ENCODE measurements at regions not wholly inside any gene's neighbourhood (a gene's known extent, or its start where the extent isn't known, plus 50 kb on each side); places are given as distances from the start of the nearest gene placed in this dataset.

GRCh38 chr14:62364161-62364560 is 601.9 kb downstream of the SNAPC1 start (continued):
- TF ChIP-seq E2F1 (CRISPR knock-in tag; IDR thresholded peaks at IDR 0.05) (no peak), ARID1B (IDR thresholded peaks at IDR 0.05) (no peak), U2AF2 (optimal IDR thresholded peaks at IDR 0.05; ENCODE audit: low read depth, low read length) (no peak)

GRCh38 chr14:62364800-62365280 is 602.6 kb downstream of the SNAPC1 start:
- Histone ChIP-seq H3K4me3 (no peak overlapping the region), H3K27me3 (ENCODE audit: control insufficient read depth in 2 of 2, insufficient read depth in 2 of 2, low read length in 2 of 2) (no peaks in the 10 kb centered on the region), H3K9me1 (ENCODE audit: control insufficient read depth, insufficient read depth, low read length) (no peaks in the 10 kb centered on the region), H3K9me3 (replicated peaks; ENCODE audit: control insufficient read depth, insufficient read depth, low read depth, low read length) (no peaks in the 10 kb centered on the region), H3K79me2 (ENCODE audit: control insufficient read depth, insufficient read depth, low read length) (no peaks in the 10 kb centered on the region), H2AFZ (ENCODE audit: low read depth, low read length) (no peak overlapping the region), H4K20me1 (replicated peaks; ENCODE audit: control insufficient read depth, insufficient read depth, low read length) (no peaks in the 10 kb centered on the region), H3K9ac (ENCODE audit: insufficient read depth in 1 of 2, low read depth in 2 of 2, low read length in 2 of 2) (no peak overlapping the region), H3K4me2 (ENCODE audit: insufficient read depth, low read length) (no peak overlapping the region), H3K27ac (ENCODE audit: extremely low read depth, low read depth, low read length) (no peak overlapping the region), H3K4me1 (replicated peaks in 1 of 2; ENCODE audit: control insufficient read depth in 2 of 2, insufficient read depth in 2 of 2, low read length in 2 of 2) (no peaks in the 10 kb centered on the region), H3K36me3 (ENCODE audit: control insufficient read depth, insufficient read depth, low read length) (no peaks in the 10 kb centered on the region)
- DNase-seq (ENCODE audit: extremely low read depth in 1 of 4, low spot score in 3 of 4) (no peak), ATAC-seq (no peak), FAIRE-seq (no peak)
- WGBS (ENCODE audit: insufficient coverage, low coverage, missing lambda C conversion rate), result 2% methylated on average over 3 of the region's 4 CpGs
- POLR2A ChIA-PET, result interaction anchor here (0.6 kb wide), 1 partner anchor 898 kb away, joined by 3 read pairs; no protein-coding TSS in a partner anchor
- no TSS peak for BruUV-seq (replicated peaks)
- in situ Hi-C loops (cut with MboI), result no loop called here
- CTCF ChIA-PET (ENCODE audit: low intra/inter-chr PET ratio), result no interaction called here
- TF ChIP-seq ZNF639 (CRISPR knock-in tag; conservative IDR thresholded peaks at IDR 0.05 in 1 of 2, IDR thresholded peaks at IDR 0.05 in 1 of 2), result no peak
- no peak for TF ChIP-seq ILF3 (IDR thresholded peaks at IDR 0.05; ENCODE audit: borderline replicate concordance)
- no peak for TF ChIP-seq POLR2H (tag; IDR thresholded peaks at IDR 0.05; ENCODE audit: low read depth)
- intact Hi-C loops (cut with micrococcal nuclease), result no loop called here
